Upper lobe of left lung (tissue), 6 donors: ENCODE measurements at regions not wholly inside any gene's neighbourhood (a gene's known extent, or its start where the extent isn't known, plus 50 kb on each side); places are given as distances from the start of the nearest gene placed in this dataset.

Source experiments
- ATAC-seq, 2 donors: fragments of 200-7000 bp; cut with Tn5 transposase; one replicate each; pipeline ENCODE4 v1.9.1; 2022; ENCODE audit warnings: mild to moderate bottlenecking in 2 of 2, moderate library complexity in 2 of 2; ENCODE audit not compliant: low FRiP score in 2 of 2
- DNase-seq, 2 donors: peaks; one replicate each; pipeline ENCODE4 v3.0.0-alpha.2; 2019 to 2020
- H3K27ac ChIP-seq, 4 donors: fragments of 200-600 bp; sonication (generic); one replicate each; pipeline ENCODE4 v1.5.1; 2016 to 2019
- H3K27me3 ChIP-seq, 4 donors: fragments of 200-600 bp; sonication (generic); one replicate each; pipeline ENCODE4 v1.5.1; 2017 to 2019
- H3K36me3 ChIP-seq, 4 donors: fragments of 200-600 bp; sonication (generic); one replicate each; pipeline ENCODE4 v1.5.1; 2016 to 2019
- H3K4me1 ChIP-seq, 4 donors: fragments of 200-600 bp; sonication (generic); one replicate each; pipeline ENCODE4 v1.5.1; 2018 to 2019
- H3K4me3 ChIP-seq, 4 donors: fragments of 200-600 bp; sonication (generic); one replicate each; pipeline ENCODE4 v1.5.1; 2017 to 2019; ENCODE audit warnings: mild to moderate bottlenecking in 2 of 4, moderate library complexity in 1 of 4
- H3K9me3 ChIP-seq, 4 donors: fragments of 200-600 bp; sonication (generic); one replicate each; pipeline ENCODE4 v1.5.1; 2018 to 2019
- CTCF ChIP-seq, 6 experiments: fragments of 450-650 bp in 4 of 6; fragments of 200-600 bp in 2 of 6; sonication (generic) in 2 of 6; IDR thresholded peaks; one replicate each; pipeline ENCODE4 v1.5.1; 2016 to 2019; ENCODE audit warnings: antibody characterized with exemption in 6 of 6
- EP300 ChIP-seq, 4 donors: sonication (generic); formaldehyde crosslinking; IDR thresholded peaks; one replicate each; pipeline ENCODE4 v1.5.1; 2017; ENCODE audit warnings: antibody characterized with exemption in 4 of 4, control low read depth in 2 of 4
- POLR2A ChIP-seq, 4 donors: fragments of 450-650 bp; IDR thresholded peaks; one replicate each; pipeline ENCODE4 v1.5.1; 2016 to 2017; ENCODE audit warnings: antibody characterized with exemption in 4 of 4, mild to moderate bottlenecking in 2 of 4
- POLR2AphosphoS5 ChIP-seq, 2 donors: sonication (generic); formaldehyde crosslinking; IDR thresholded peaks; one replicate each; pipeline ENCODE4 v1.5.1; 2017; ENCODE audit warnings: antibody characterized with exemption in 2 of 2
- WGBS, 2 donors: methylation state at CpG; one replicate each; pipeline ENCODE4 v1.1.5; 2017 to 2018; 5-methylcytosine and 5-hydroxymethylcytosine counted together
- donor health status: DM: no; HTN: no; CAD: no; lungs with moderate emphysema.
- donor health status: DM: no; HTN: yes; CAD: no; lungs with severe emphysema.

- no peak for TF ChIP-seq POLR2AphosphoS5 (IDR thresholded peaks at IDR 0.05)
- no peak for TF ChIP-seq EP300 (IDR thresholded peaks at IDR 0.05)
- TF ChIP-seq POLR2A (IDR thresholded peaks at IDR 0.05), result no peak
- DNase-seq, result no peak
- H3K4me3 ChIP-seq, result no peak overlapping the region
- peaks cover 10 to 25% (median 17%) of the 10 kb centered on the region in 4 donors for H3K9me3 ChIP-seq
- no peak for ATAC-seq
- no peak overlapping the region for H3K27ac ChIP-seq
- H3K4me1 ChIP-seq, result no peaks in the 10 kb centered on the region
- no peaks in the 10 kb centered on the region for H3K27me3 ChIP-seq
- 89% methylated on average over 3 of the region's 3 CpGs for WGBS, 2 donors
- no peaks in the 10 kb centered on the region for H3K36me3 ChIP-seq
Observed at GRCh38 chr4:77336411-77337142, 179.6 kb downstream of the CCNG2 start.

- DNase-seq, result no peak
Observed at GRCh38 chr4:77342170-77342810, 185.3 kb downstream of the CCNG2 start.

GRCh38 chr4:77344001-77344400, 187.0 kb downstream of the CCNG2 start:
- no peak overlapping the region for H3K4me3 ChIP-seq
- H3K36me3 ChIP-seq, result no peaks in the 10 kb centered on the region
- no peak overlapping the region for H3K27ac ChIP-seq
- DNase-seq (no peak), ATAC-seq (no peak)
- no peaks in the 10 kb centered on the region for H3K27me3 ChIP-seq
- H3K4me1 ChIP-seq, result no peaks in the 10 kb centered on the region
- H3K9me3 ChIP-seq, result peaks cover 7 to 21% (median 9%) of the 10 kb centered on the region in 4 donors
- TF ChIP-seq POLR2A (IDR thresholded peaks at IDR 0.05) (no peak), CTCF (IDR thresholded peaks at IDR 0.05) (no peak), POLR2AphosphoS5 (IDR thresholded peaks at IDR 0.05) (no peak), EP300 (IDR thresholded peaks at IDR 0.05) (no peak)
- WGBS, 2 donors, result 88 to 91% methylated on average over 1 of the region's 1 CpG

More at GRCh38 chr4:77342170-77342810, 185.3 kb downstream of the CCNG2 start:
- ATAC-seq, result no peak
- peaks cover 7 to 21% (median 9%) of the 10 kb centered on the region in 4 donors for H3K9me3 ChIP-seq
- H3K4me3 ChIP-seq, result no peak overlapping the region
- H3K27ac ChIP-seq, result no peak overlapping the region
- H3K4me1 ChIP-seq, result no peaks in the 10 kb centered on the region
- H3K36me3 ChIP-seq, result no peaks in the 10 kb centered on the region
- no peak for TF ChIP-seq POLR2AphosphoS5 (IDR thresholded peaks at IDR 0.05)
- no peak for TF ChIP-seq EP300 (IDR thresholded peaks at IDR 0.05)
- no peak for TF ChIP-seq POLR2A (IDR thresholded peaks at IDR 0.05)
- no peak for TF ChIP-seq CTCF (IDR thresholded peaks at IDR 0.05)
- WGBS, 2 donors, result 94 to 95% methylated on average over 2 of the region's 2 CpGs
- H3K27me3 ChIP-seq, result no peaks in the 10 kb centered on the region

GRCh38 chr4:77344784-77345183, 187.8 kb downstream of the CCNG2 start:
- H3K27ac ChIP-seq, result no peak overlapping the region
- no peaks in the 10 kb centered on the region for H3K27me3 ChIP-seq
- no peak for TF ChIP-seq EP300 (IDR thresholded peaks at IDR 0.05)
- TF ChIP-seq CTCF (IDR thresholded peaks at IDR 0.05), result no peak
- no peak for TF ChIP-seq POLR2A (IDR thresholded peaks at IDR 0.05)
- TF ChIP-seq POLR2AphosphoS5 (IDR thresholded peaks at IDR 0.05), result no peak
- H3K36me3 ChIP-seq, result no peaks in the 10 kb centered on the region
- DNase-seq, result no peak
- ATAC-seq, result no peak
- H3K4me3 ChIP-seq, result no peak overlapping the region
- no peaks in the 10 kb centered on the region for H3K4me1 ChIP-seq
- WGBS, 2 donors, result 0 to 75% methylated on average over 1 of the region's 1 CpG
- H3K9me3 ChIP-seq, result peaks cover 7 to 21% (median 9%) of the 10 kb centered on the region in 4 donors

GRCh38 chr4:77347351-77347966, 190.5 kb downstream of the CCNG2 start:
- DNase-seq, result no peak
- no peak overlapping the region for H3K27ac ChIP-seq
- peaks cover 1 to 10% (median 3%) of the 10 kb centered on the region in 4 donors for H3K9me3 ChIP-seq
- TF ChIP-seq POLR2AphosphoS5 (IDR thresholded peaks at IDR 0.05), result no peak
- no peak for TF ChIP-seq POLR2A (IDR thresholded peaks at IDR 0.05)
- TF ChIP-seq CTCF (IDR thresholded peaks at IDR 0.05), result no peak
- TF ChIP-seq EP300 (IDR thresholded peaks at IDR 0.05), result no peak
- H3K4me3 ChIP-seq, result no peak overlapping the region
- H3K4me1 ChIP-seq, result no peaks in the 10 kb centered on the region
- no peaks in the 10 kb centered on the region for H3K27me3 ChIP-seq
- H3K36me3 ChIP-seq, result no peaks in the 10 kb centered on the region
- no peak for ATAC-seq
- 37 to 73% methylated on average over 5 of the region's 5 CpGs for WGBS, 2 donors
